C4-2B (cell line): ENCODE measurements at regions not wholly inside any gene's neighbourhood (a gene's known extent, or its start where the extent isn't known, plus 50 kb on each side); places are given as distances from the start of the nearest gene placed in this dataset.

ENCODE experiments used
- H3K27ac ChIP-seq: fragments of 450-650 bp; 2 replicates; pipeline ENCODE4 v1.5.1; 2017
- ZFX ChIP-seq: fragments of 450-650 bp; IDR thresholded peaks from 2 replicates; pipeline ENCODE4 v1.6.1; 2017
- TF ChIP-seq, protein P1 (sequence below): fragments of 450-650 bp; conservative IDR thresholded peaks from 2 replicates; pipeline ENCODE4 v1.5.1; 2017; ENCODE audit warnings: mild to moderate bottlenecking

DNA sequence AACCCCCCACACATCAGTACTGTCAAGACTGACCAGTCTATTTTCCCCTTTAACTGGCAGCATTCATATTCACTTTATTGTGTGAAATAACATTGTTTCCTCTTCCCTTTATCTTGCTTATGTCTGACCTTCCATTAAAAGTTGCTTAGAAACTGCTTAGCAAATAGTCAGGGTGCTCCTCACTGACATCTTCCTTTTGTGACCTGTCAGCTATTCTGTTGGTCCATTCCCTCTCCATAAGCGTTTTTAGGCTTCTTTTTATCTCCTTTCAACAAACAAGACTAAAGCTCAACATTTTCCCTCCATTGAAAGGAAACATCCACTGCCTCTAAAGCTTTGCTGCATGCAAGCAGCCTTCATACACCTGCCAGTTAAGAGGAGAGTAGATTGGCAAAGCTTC, 147.7 kb upstream of the VGLL2 start:
- no peak overlapping the region for H3K27ac ChIP-seq
- TF ChIP-seq, protein P1, sequence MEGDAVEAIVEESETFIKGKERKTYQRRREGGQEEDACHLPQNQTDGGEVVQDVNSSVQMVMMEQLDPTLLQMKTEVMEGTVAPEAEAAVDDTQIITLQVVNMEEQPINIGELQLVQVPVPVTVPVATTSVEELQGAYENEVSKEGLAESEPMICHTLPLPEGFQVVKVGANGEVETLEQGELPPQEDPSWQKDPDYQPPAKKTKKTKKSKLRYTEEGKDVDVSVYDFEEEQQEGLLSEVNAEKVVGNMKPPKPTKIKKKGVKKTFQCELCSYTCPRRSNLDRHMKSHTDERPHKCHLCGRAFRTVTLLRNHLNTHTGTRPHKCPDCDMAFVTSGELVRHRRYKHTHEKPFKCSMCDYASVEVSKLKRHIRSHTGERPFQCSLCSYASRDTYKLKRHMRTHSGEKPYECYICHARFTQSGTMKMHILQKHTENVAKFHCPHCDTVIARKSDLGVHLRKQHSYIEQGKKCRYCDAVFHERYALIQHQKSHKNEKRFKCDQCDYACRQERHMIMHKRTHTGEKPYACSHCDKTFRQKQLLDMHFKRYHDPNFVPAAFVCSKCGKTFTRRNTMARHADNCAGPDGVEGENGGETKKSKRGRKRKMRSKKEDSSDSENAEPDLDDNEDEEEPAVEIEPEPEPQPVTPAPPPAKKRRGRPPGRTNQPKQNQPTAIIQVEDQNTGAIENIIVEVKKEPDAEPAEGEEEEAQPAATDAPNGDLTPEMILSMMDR, result no peak
- TF ChIP-seq ZFX, result no peak

GRCh38 chr6:117118490-117118889, 146.9 kb upstream of the VGLL2 start:
- no peak for TF ChIP-seq ZFX
- TF ChIP-seq, protein P1, result no peak
- no peak overlapping the region for H3K27ac ChIP-seq

DNA sequence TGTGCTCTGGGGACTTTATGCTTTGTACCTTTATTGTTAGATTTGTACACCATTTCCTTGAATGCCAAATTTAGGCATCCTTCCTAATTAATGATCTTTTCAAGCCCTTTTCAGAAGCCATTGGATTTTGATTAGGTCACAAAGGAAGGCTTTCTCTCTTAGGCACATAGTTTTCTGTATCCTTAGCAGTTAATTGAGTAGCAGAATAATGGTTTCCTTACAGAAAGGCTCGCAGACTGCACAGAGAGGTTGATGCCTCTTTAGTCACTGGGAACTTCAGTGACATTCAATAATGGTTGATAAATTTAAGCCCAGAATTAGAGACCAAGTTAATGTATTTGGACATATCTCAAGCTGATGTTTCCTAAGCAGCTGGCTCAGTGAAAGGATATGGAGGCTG, 139.1 kb upstream of the VGLL2 start:
- H3K27ac ChIP-seq, result no peak overlapping the region
- TF ChIP-seq, protein P1, result no peak
- no peak for TF ChIP-seq ZFX

DNA sequence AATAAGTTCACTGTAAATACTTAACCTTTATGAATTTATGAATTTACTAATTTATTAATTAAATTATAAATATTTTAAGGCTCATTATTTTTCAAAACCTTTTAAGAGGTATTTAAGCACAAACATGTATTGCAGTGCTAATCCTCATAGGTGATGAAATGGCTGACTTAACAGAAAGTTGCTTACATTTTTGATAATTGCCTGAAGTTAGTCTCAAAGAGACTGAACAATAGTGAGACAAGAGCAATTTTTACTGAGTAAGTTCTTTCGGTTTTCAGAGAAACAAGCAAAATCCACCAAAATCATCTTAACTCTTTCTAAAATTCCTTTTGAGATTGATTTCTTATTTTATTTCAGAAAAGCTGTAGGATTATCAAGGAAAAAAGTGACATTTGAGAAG, 137.3 kb upstream of the VGLL2 start:
- no peak for TF ChIP-seq ZFX
- TF ChIP-seq, protein P1, result no peak
- H3K27ac ChIP-seq, result no peak overlapping the region

GRCh38 chr6:117130125-117130524, 135.2 kb upstream of the VGLL2 start:
- no peak for TF ChIP-seq ZFX
- TF ChIP-seq, protein P1, result no peak

GRCh38 chr6:117136702-117137101, 128.7 kb upstream of the VGLL2 start:
- no peak overlapping the region for H3K27ac ChIP-seq
- TF ChIP-seq ZFX, result no peak
- TF ChIP-seq, protein P1, result no peak

More at GRCh38 chr6:117130125-117130524, 135.2 kb upstream of the VGLL2 start:
- no peak overlapping the region for H3K27ac ChIP-seq

DNA sequence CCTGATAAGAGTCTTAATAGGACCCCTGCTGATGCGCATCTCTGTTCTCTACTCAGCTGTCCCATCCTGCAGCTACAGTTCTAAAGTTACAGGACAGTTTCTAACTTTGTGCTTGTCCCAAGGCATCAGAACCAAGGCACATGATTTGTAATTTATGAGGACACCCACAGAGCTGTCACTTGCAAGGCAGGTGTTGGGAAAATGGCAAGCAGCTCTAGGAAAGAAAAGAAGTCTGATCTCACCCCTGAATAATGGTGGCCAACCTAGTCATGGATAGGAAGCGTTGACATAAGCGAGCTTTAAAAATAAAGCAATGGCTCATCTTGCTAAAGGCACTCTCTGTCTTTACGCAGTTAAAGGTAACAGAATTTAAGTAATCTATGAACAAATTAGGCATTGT, 127.6 kb upstream of the VGLL2 start:
- no peak for TF ChIP-seq ZFX
- TF ChIP-seq, protein P1, result no peak
- H3K27ac ChIP-seq, result no peak overlapping the region
